A549 (cell line): ENCODE measurements at regions not wholly inside any gene's neighbourhood (a gene's known extent, or its start where the extent isn't known, plus 50 kb on each side); places are given as distances from the start of the nearest gene placed in this dataset.

Source experiments
- BCL3 ChIP-seq: fragments of >200 bp; sonication (Bioruptor Twin); formaldehyde crosslinking; IDR thresholded peaks from 3 replicates; pipeline ENCODE4 v1.6.1; 2016
- CTCF ChIP-seq: fragments of >200 bp; sonication (Bioruptor Twin); formaldehyde crosslinking; IDR thresholded peaks from 3 replicates; pipeline ENCODE4 v1.5.1; 2016
- POLR2A ChIP-seq: IDR thresholded peaks from 2 replicates; pipeline ENCODE4 v1.6.1; 2012; ENCODE audit warnings: mild to moderate bottlenecking, low read length
- RAD21 ChIP-seq, 2 experiments: fragments of >200 bp in 1 of 2; sonication (Bioruptor Twin) in 1 of 2; formaldehyde crosslinking in 1 of 2; IDR thresholded peaks in 1 of 2; conservative IDR thresholded peaks in 1 of 2; 2 replicates in 1 of 2; 3 replicates in 1 of 2; pipeline ENCODE4 v1.6.1; 2012 to 2018; ENCODE audit warnings: inconsistent platforms in 1 of 2

GRCh38 chr1:209457401-209458125 lies 126.0 kb upstream of the CAMK1G start:
- TF ChIP-seq BCL3 (no peak), POLR2A (no peak), RAD21 (conservative IDR thresholded peaks at IDR 0.05 in 1 of 2, IDR thresholded peaks at IDR 0.05 in 1 of 2) (no peak), CTCF (no peak)
